Endodermal cell (in vitro differentiated cells): ENCODE measurements at regions not wholly inside any gene's neighbourhood (a gene's known extent, or its start where the extent isn't known, plus 50 kb on each side); places are given as distances from the start of the nearest gene placed in this dataset.

Experiments used
- DNase-seq: peaks from one replicate; pipeline ENCODE4 v3.0.0-alpha.2; 2017
- H3K27ac ChIP-seq: 2 replicates; pipeline ENCODE4 v1.5.1; 2013; ENCODE audit warnings: mild to moderate bottlenecking, low read depth, low read length, moderate library complexity
- H3K27me3 ChIP-seq: 2 replicates; pipeline ENCODE4 v1.6.1; 2013; ENCODE audit warnings: mild to moderate bottlenecking, low read length, moderate library complexity; ENCODE audit not compliant: insufficient read depth, control insufficient read depth, poor library complexity, severe bottlenecking
- H3K36me3 ChIP-seq: 2 replicates; pipeline ENCODE4 v1.7.0; 2013; ENCODE audit warnings: mild to moderate bottlenecking, low read length, moderate library complexity; ENCODE audit not compliant: control insufficient read depth, insufficient read depth
- H3K4me1 ChIP-seq: one replicate; pipeline ENCODE4 v1.7.0; 2013; ENCODE audit warnings: low read length; ENCODE audit not compliant: control insufficient read depth, insufficient read depth
- H3K4me3 ChIP-seq: 2 replicates; pipeline ENCODE4 v1.5.1; 2013; ENCODE audit warnings: mild to moderate bottlenecking, low read length, moderate library complexity
- H3K9ac ChIP-seq: 2 replicates; pipeline ENCODE4 v1.6.1; 2013; ENCODE audit warnings: mild to moderate bottlenecking, low read length, moderate library complexity; ENCODE audit not compliant: poor library complexity, severe bottlenecking; ENCODE audit errors: extremely low read depth
- H3K9me3 ChIP-seq: 2 replicates; pipeline ENCODE4 v1.6.1; 2013; ENCODE audit warnings: mild to moderate bottlenecking, low read length, moderate library complexity; ENCODE audit not compliant: control insufficient read depth
- H3K27ac Mint-ChIP-seq: 2 replicates; pipeline ENCODE4 v1.8.0; 2020; ENCODE audit warnings: mixed read lengths
- H3K27me3 Mint-ChIP-seq: 2 replicates; pipeline ENCODE4 v1.8.0; 2021; ENCODE audit warnings: mild to moderate bottlenecking, mixed read lengths; ENCODE audit not compliant: insufficient read depth
- H3K36me3 Mint-ChIP-seq: 2 replicates; pipeline ENCODE4 v1.8.0; 2020; ENCODE audit warnings: low read depth, mixed read lengths
- H3K4me1 Mint-ChIP-seq: 2 replicates; pipeline ENCODE4 v1.8.0; 2020; ENCODE audit warnings: mixed read lengths
- H3K4me3 Mint-ChIP-seq: 2 replicates; pipeline ENCODE4 v1.8.0; 2020; ENCODE audit warnings: mild to moderate bottlenecking, moderate library complexity, mixed read lengths
- H3K9me3 Mint-ChIP-seq: 2 replicates; pipeline ENCODE4 v1.8.0; 2020; ENCODE audit warnings: mild to moderate bottlenecking, mixed read lengths
- WGBS, 2 experiments: methylation state at CpG; one replicate each; pipeline versions ENCODE4 v1.1.5 to v1.1.7; 2013; ENCODE audit warnings: missing lambda C conversion rate in 2 of 2, mixed read lengths in 1 of 2; ENCODE audit not compliant: insufficient coverage in 1 of 2, insufficient read length in 1 of 2; 5-methylcytosine and 5-hydroxymethylcytosine counted together
- TF ChIP-seq, protein P1 (sequence below): fragments of 200-600 bp; sonication (generic); conservative IDR thresholded peaks from 2 replicates; pipeline ENCODE4 v1.5.0; 2021; ENCODE audit warnings: antibody characterized with exemption, mild to moderate bottlenecking

DNA sequence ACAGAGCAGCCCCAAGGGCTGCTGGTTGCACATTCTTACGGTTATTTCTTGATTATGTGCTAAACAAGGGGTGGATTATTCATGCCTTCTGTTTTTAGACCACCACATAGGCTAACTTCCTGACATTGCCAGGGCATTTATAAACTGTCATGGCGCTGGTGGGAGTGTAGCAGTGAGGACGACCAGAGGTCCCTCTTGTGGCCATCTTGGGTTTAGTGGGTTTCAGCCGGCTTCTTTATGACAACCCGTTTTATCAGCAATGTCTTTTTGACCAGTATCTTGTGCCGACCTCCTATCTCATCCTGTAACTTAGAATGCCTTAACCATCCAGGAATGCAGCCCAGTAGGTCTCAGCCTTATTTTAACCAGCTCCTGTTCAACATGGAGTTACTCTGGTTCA, 212.4 kb upstream of the GRID2 start:
- Mint-ChIP-seq H3K4me1 (peaks cover 3% of the 10 kb centered on the region), H3K27me3 (peaks cover 3% of the 10 kb centered on the region), H3K4me3 (no peak overlapping the region), H3K9me3 (peaks cover 5% of the 10 kb centered on the region), H3K36me3 (no peaks in the 10 kb centered on the region), H3K27ac (no peak overlapping the region)
- DNase-seq = peak; percentile 80
- no peak overlapping the region for H3K4me3 ChIP-seq
- 80 to 82% methylated on average over 1 to 6 of the region's 6 CpGs for WGBS, 2 experiments
- no peaks in the 10 kb centered on the region for H3K36me3 ChIP-seq
- TF ChIP-seq, protein P1, sequence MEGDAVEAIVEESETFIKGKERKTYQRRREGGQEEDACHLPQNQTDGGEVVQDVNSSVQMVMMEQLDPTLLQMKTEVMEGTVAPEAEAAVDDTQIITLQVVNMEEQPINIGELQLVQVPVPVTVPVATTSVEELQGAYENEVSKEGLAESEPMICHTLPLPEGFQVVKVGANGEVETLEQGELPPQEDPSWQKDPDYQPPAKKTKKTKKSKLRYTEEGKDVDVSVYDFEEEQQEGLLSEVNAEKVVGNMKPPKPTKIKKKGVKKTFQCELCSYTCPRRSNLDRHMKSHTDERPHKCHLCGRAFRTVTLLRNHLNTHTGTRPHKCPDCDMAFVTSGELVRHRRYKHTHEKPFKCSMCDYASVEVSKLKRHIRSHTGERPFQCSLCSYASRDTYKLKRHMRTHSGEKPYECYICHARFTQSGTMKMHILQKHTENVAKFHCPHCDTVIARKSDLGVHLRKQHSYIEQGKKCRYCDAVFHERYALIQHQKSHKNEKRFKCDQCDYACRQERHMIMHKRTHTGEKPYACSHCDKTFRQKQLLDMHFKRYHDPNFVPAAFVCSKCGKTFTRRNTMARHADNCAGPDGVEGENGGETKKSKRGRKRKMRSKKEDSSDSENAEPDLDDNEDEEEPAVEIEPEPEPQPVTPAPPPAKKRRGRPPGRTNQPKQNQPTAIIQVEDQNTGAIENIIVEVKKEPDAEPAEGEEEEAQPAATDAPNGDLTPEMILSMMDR = peak; percentile 82
- peaks cover 6% of the 10 kb centered on the region for H3K9me3 ChIP-seq
- no peaks in the 10 kb centered on the region for H3K27me3 ChIP-seq
- H3K27ac ChIP-seq = no peak overlapping the region
- no peak overlapping the region for H3K9ac ChIP-seq
- no peaks in the 10 kb centered on the region for H3K4me1 ChIP-seq

DNA sequence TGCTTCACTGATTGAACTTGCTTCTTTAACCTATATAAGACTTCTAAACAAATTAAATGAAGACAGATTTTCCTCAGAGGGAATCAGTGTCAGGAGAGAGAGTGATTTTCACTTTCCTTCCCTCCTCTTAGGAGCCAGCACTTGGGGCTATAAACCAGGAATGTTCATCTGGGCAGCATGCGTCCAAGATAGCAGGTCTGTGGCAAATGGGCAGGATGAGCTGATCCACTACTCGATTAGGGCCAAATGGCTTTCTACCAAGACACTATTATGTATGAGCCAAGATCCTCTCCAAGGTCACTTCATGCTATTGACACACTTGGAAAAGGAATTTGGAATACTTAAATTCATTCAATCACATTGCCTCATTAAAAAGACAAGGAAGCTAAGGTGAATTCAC, 203.9 kb upstream of the GRID2 start:
- no peak overlapping the region for H3K27ac Mint-ChIP-seq

DNA sequence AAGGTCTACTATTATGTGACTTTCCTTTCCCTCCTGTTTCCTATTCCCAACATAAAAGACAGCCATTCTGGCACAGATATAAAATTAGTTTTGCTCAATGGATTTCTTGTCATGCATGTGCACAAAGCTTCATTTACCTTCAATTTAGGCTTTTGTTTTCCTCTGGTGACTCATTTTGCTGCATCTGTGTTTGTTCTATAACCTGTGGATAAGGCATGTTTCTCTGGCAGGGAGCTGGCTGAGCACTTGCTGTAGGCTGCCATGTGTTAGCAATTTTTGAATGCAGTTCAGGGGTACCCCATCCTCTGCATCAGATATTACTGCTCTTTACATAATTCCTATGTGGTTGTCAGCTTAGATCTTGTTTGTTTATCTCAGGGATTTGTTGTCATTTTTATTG, 202.8 kb upstream of the GRID2 start:
- Histone ChIP-seq H3K9me3 (no peaks in the 10 kb centered on the region), H3K27ac (no peak overlapping the region), H3K27me3 (no peaks in the 10 kb centered on the region), H3K4me1 (no peaks in the 10 kb centered on the region), H3K9ac (no peak overlapping the region), H3K36me3 (no peaks in the 10 kb centered on the region), H3K4me3 (no peak overlapping the region)
- TF ChIP-seq, protein P1 = no peak
- Mint-ChIP-seq H3K27ac (no peak overlapping the region), H3K36me3 (no peaks in the 10 kb centered on the region), H3K4me3 (no peak overlapping the region), H3K9me3 (no peaks in the 10 kb centered on the region), H3K27me3 (no peaks in the 10 kb centered on the region), H3K4me1 (no peaks in the 10 kb centered on the region)
- no peak for DNase-seq

More for the DNA sequence above, 203.9 kb upstream of the GRID2 start:
- no peak overlapping the region for H3K27ac ChIP-seq
- H3K9ac ChIP-seq = no peak overlapping the region
- no peak for DNase-seq
- no peaks in the 10 kb centered on the region for H3K27me3 Mint-ChIP-seq
- TF ChIP-seq, protein P1 = no peak
- H3K36me3 ChIP-seq = no peaks in the 10 kb centered on the region
- H3K9me3 Mint-ChIP-seq = no peaks in the 10 kb centered on the region
- H3K36me3 Mint-ChIP-seq = no peaks in the 10 kb centered on the region
- no peaks in the 10 kb centered on the region for H3K27me3 ChIP-seq
- no peaks in the 10 kb centered on the region for H3K4me1 ChIP-seq
- no peak overlapping the region for H3K4me3 ChIP-seq
- WGBS, 2 experiments = 60 to 87% methylated on average over 1 to 2 of the region's 2 CpGs
- no peaks in the 10 kb centered on the region for H3K4me1 Mint-ChIP-seq
- no peak overlapping the region for H3K4me3 Mint-ChIP-seq
- no peaks in the 10 kb centered on the region for H3K9me3 ChIP-seq
